Stimulated activated CD8-positive, alpha-beta memory T cell treated with anti-CD3 and anti-CD28 coated beads, Interleukin-4, amount 100 ng/mL, for 48 hours (primary cell): ENCODE measurements at regions not wholly inside any gene's neighbourhood (a gene's known extent, or its start where the extent isn't known, plus 50 kb on each side); places are given as distances from the start of the nearest gene placed in this dataset.
"Not testable (repeated sequence)": the region's sequence is repeated elsewhere in the genome, so short reads cannot be mapped to it uniquely, and the experiment has no call there.

Source experiments
- DNase-seq: peaks from one replicate; pipeline ENCODE4 v3.0.0-alpha.2; 2020

DNA sequence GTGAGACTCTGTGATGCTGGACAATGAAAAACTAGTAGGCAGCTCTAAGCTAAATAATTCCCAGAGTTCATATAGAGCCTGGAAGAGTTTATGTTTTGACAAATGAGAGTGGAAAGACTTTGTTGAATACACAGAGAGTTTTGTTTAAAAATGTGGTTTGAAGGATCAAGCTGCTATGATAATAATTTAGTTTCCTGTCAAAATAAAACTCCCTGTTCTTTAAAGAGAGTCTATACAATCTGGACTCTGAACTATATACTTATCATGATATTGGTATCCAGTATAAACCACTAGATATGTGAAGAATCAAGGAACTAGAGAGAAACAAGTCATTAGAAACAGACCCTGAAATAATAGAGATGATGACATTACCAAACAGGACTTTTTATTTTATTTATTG, 158.6 kb downstream of the C4orf33 start:
- no peak for DNase-seq

DNA sequence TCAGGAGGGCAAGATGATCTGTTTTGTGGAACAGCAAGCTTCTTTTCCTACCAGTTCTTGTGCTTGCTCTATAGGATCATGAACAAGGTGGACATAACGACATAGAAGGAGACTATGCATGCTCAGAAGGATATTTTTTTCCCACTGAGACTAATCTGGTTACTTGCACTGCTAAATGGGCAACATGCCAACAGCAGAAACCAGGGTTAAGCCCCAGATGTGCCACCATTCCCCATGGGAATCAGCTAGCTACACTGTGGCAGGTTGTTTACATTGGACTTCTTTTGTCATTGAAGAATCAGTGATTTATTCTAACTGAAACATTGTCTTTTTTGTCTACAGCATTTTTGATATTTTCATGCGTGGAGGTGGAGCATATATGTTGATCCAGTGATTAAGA, 165.6 kb downstream of the C4orf33 start:
- no peak for DNase-seq

DNA sequence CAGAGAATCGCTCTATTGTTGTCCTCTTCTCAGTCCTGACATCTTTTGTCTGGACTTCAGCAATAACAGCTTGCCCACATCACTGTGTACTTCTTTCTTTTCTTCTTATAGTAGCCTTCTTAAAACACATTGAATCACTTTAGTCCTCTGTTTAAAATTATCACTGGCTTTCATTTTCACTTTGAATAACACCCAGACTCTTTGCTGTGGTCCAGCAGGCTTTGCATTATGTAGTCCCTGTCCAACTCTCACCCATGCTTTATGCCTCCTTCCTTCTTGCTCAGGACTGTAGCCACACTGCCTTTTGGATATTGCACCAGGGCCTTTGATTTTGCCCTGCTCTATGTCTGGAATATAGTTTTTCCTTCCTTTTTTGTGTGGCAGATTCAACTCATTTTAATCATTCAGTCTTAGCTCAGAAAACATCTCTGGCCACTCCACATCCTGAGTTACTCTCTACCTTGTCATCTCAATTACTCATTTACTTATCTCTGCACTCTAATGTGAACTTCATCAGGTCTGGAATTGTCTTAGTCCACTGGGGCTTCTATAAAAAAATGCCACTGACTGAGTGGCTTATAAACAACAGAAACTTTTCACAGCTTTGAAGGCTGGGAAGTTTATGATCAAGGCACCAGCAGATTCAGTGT, 168.2 kb downstream of the C4orf33 start:
- no peak for DNase-seq

DNA sequence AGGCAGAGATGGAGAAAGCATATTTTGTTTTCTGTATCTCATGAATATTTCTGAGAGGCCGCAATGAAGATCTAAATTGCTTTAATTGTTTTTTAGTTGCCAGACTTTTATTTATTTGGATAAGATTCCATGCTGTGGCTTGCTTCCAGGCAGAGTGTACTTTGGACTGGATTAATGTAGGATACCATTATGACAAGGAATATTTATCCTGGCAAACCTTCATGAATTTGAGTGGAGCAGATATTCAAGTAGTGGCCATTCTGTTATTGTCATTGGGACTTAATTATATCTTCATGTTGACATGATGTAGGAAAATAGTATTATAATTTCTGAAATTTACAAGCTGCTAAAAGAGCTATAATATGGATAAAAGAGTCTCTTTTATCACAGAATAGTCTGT, 182.9 kb downstream of the C4orf33 start:
- DNase-seq, result no peak

DNA sequence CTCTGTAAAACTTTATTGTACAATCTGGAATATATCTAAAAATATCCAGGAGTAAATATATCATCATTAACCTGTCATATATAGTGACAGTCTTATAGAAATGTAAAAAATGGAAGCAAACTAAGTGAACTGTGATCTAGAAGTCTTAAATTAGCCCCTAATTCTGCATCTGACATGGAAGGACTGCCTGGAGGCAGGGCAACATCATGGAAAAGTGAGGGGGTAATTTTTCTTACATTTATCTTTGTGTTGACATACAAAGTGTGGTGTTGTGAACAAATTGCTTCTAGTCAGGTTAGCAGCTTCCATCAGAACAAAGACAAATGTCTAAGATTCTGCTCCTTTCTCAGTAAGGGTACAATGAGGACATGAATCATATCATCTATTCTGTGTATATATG, 186.3 kb downstream of the C4orf33 start:
- no peak for DNase-seq

DNA sequence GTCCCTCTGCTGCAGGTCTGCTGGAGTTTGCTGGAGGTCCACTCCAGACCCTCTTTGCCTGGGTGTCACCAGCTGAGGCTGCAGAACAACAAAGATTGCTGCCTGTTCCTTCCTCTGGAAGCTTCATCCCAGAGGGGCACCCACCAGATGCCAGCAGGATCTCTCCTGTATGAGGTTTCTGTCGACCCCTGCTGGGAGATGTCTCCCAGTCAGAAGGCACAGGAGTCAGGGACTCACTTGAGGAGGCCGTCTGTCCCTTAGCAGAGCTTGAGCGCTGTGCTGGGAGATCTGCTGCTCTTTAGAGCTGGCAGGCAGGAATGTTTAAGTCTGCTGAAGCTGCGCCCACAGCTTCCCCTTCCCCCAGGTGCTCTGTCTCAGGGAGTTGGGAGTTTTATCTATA, 196.2 kb downstream of the C4orf33 start:
- DNase-seq, result not testable (repeated sequence)

DNA sequence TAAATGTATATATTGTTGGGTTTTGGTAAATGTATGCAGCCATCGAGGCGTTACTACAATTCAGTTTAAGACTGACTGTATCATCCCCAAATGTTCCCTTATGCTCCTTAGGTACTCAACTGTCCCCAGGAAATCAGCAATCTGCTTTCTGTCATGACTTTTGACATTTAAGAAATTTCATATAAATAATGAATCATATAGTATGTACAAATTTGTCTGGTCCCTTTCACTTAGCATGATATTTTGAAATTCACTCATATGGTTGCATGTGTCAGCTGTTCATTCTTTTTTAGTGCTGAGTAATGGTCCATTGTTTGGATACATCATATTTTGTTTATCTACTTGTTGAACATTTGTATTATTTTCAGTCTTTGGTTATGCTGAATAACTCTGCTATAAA, 218.8 kb downstream of the C4orf33 start:
- no peak for DNase-seq

DNA sequence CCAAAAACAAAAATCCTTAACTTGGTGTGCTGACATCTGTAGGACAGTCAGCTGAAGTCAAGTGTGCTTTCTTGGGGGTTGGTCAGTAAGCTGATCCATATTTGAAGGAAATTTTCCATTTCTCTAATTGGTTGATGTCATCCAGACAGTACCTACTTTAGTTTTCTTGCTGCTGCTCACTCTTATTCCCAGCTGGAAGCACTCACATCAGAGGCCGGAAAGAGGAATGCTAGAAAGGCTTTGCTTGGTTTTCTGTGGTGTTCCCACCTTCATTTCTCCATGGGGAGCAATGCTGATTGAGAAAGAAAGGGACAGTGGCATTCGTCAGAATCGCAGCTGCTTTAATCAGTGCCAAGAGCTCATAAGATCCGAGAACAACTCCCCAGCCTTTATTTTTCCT, 227.0 kb downstream of the C4orf33 start:
- no peak for DNase-seq

DNA sequence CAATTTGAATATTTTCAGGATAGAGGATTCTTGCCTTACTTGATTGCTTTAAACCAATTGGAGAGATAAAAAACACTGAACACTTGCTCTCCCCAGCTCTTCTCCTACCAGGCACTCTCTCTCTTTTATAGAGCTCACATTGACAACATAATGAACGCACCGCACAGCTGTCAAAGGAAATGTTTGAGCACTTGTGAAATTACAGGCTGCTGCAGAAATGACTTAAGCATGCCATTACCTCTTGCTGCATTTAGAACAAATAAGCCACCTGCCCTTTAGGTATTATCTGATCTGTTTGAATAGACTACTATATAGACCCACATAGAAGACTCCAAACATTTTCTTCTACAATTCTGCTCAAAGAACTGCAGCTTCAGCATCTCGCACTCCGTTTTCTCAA, 227.7 kb downstream of the C4orf33 start:
- no peak for DNase-seq

DNA sequence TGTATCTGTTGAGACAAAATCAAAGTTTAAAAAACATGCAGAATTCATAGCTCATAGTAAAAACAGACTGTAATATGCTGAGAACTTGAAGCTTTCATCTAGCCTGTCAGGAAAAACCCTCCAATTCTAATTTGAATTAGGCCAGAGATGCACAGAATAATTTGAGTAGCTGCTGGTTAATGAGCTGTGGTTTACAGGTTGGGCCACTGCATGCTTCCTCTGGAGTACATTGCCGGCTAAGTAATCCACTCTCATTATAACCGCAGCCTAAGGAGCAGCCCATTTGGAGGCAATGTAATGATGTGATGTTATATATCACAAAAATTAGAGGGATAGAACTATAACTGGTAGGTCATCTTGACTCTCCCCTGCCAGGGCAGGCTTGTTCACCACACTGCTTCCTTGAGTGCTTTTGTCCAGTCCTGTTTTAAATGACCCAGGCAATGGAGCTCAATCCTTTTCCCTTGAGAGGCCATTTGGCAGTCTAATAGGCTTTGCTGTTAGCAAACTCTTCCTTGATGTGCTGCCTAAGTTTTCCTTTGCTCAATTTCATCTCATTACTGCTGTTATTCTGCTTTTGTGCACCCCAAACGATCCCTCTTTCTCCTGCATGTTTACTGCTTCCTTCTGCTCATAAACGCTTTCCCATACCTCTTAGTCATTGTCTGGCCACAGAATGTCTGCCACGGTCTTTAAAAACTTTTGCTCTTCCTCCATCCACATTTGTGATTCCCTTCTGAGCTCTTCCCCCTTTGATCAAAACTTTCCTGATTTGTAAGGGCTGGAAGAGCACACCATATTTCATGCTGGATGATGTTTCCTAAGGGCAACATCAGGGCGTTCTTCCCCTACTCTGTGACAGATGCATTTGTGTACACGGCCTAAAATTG, 230.9 kb downstream of the C4orf33 start:
- no peak for DNase-seq

DNA sequence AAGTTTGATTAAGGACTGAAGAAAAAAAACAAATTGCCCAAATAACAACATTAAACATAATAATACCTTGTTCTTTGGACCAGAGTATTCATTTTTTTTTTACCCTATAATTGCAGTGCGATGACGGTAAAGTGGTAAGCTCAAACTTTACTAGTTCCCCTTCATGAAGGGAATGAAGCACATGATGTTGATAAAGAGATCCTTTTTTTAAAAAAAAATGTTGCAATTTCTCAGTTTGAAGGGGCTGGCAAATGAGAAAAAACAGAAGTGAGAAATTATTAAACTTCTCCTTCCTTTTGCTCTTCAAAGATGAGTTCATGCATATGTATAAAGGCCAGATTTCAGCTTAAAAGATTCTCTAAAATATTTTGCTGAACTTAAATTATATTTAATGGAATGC, 231.7 kb downstream of the C4orf33 start:
- no peak for DNase-seq

DNA sequence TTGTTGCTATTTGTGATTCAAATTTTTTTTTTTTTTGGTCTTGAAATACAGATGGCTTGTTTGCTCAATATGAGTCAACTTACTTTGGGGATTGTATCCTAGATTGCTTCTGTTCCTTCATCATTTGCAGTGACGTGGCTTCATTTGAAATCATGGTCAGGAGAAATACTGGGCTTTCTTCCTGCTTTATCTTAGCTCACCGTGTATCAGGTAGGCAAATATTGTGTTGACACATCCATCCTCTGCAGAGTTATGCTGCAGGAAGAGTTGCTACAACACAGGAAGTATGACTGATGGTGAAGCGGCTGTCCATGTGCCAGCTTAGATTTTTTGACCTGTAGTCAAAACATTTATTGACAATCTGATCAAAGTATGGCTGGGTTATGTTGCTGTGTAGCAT, 232.2 kb downstream of the C4orf33 start:
- no peak for DNase-seq

DNA sequence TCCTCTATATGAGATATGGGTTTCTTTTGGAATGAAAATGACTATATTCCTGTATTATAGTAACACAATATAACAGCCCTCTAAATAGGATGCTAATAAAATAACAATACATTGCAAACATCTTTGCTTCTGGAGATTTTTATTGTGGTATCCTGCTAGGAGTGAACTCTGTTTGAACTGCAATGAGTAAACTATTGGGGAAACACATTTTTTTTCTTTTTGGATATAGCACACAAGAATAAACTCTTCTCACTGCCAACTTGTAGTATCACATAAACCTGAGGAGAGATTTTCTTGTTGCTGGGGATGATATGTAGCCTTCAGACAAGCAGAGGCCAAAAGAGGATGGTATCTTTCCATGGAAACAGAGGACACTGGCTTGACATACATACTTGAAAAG, 238.2 kb downstream of the C4orf33 start:
- no peak for DNase-seq

DNA sequence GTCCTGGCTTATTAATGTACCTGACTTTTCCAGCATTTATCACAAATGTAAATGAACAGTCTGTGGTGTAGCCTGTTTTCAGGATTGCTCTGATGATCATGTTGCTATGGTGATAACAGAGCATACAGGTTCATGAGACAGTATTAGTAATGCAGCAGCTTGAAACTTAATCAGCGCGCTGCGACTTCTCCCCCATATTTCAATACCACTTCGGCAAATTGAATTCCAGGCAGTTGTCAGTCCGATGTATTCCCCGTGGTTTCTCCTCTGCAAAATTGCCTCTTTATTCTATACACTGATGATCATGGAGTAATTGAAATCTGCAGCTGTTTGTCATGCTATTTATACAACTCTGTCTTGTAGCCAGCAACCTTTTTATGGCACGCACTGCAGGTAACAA, 239.3 kb downstream of the C4orf33 start:
- DNase-seq, result no peak

DNA sequence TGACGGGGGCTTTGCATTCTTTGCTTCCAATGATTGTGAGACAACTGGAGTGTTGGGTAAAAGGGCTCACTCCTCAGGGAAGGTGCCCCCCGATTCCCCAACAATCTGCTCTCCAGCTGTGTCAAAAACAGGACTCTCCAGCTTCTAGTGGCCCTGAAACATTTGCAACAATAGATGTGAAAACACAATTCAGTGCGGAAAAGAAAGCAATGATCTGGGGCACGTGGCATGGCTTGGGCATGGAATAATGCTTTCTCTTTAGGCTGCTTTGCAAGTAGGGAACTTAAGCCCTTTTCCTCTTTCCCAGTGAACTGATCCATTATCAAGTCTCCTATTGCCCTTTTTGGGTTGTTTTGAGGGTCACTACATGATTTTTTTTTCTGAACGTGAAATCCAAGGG, 239.9 kb downstream of the C4orf33 start:
- DNase-seq, result no peak

DNA sequence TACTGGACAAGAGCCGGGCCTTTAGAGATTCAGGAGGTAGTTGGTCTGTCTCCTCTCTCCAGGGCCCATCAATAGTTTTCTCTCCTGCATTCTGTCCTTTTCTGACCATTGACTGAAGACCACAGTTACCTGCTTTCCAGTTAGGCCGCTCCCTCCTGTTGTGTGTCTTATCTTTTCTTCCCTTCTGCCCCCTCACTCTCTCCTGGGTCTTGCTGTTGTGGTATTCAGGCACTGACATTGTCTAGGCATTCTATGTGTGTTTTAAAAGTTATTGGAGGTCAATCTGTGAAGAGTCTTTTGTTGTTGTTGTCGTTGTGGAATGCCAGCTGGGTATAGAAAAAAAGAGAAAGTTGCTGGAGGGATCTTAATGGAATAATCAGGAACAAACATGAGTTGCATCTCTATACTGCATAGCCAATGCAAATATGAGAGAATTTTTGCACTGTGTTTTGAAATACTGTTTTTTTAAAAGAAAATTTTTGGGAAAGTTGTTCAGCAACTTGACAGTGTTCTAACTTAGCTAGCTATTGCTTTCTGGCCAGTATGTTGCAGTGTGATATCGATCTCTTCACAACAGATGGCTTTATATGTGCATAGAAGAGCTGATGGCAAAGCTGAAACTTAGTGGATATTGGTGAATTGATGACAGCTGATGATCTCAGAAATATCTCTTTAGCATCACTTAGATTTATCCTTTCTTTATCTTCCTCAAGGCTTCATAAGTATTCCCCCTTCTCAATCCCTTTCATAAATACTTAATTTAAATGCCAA, 240.7 kb downstream of the C4orf33 start:
- no peak for DNase-seq

DNA sequence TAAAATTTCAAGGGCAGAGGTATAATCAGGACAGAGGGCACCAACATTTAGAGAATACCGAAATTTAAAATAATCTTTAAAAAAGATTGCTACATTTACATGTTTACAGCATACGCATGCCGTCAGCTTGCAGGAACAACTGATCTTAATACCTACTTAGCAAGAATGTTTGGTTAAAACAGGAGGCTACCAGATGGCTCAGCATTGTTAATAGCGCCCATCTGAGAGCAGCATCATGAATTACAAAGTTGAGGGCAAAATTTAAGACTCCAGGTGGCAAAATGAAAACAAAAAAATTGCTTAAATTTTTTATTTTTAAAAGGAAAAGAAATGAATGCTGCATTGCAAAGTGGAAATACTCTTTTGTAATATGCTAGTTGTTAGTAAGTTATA, 241.3 kb downstream of the C4orf33 start:
- no peak for DNase-seq

DNA sequence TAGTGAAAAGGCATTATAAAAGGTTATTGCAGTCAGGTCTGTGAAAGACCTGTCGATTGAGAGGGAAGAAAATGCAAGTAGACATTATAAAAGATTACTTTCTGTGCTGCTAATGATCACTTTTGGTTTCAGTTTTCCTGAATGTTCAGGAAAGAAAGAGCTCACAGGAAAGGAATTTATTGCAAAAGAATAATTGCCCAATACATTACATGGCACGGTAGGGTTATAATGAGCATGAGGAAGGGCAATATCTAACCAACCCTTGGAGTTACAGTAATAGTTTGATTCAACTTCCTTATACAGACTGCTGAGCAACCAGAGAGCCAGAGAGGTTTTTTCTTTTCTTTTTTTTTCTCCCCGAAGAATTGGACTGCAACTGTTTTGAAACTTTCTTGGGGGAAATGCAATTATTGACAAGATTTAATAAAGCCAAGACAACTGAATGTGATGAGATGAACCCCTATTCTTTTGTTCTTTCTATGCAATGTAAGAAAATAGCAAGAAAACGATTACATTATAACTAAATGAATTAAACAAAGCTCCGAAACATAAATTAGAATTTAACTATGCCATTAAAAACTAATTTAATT, 247.0 kb downstream of the C4orf33 start:
- DNase-seq, result no peak

DNA sequence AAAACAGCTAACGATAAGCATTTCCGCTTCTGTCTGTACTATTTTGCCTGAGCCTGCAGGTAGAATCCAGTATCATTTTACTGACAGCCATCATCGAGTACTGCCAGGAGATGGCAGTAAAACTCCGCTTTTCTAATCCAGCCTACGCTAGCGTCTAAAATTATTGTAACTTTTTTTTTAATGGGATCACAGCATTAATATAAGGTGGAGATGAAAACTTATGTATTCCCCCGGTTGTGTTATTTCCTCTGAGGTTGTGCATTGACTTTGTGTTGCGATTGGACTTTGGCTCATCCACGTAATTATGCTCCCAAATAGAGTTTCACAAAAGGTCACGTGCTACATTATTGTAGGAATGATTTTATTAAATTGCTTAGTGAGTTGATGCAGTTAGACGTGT, 248.1 kb downstream of the C4orf33 start:
- DNase-seq, result no peak

DNA sequence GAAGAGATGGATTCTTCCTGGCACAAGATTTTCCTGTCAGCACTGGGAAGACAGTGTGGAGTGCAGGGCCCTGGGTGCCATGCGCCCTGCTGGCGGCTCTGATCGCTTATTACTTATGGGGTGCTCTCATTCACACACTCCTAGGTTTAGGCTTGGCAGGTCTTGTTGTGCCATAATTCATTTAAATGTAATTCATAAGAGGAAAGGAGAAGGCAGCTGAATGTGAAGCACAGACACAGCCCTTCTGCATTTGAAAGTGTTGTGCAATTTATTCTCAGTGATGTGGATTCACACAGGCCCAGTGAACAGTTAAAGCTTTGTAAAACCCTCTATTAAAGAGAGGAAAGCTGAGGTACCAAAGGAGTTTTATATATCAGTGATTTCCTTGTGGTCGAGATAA, 249.7 kb downstream of the C4orf33 start:
- no peak for DNase-seq

DNA sequence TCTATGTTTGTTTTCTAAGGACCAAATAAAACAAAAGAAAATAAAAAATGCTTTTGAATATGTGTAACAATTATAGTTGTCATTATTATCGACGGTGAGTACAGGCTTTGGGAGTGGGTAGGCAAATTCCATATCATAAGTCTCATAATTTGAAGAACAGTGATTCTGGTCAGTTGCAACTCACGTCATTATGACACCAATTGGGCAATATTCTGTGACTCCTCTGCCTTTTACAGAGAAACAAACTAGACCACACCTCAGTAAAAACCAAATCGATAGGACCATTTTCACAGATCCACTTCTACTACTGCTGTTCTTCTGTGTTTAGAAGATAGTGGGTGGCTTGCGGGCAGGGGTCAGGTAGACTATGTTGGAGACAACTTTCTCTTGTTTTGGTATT, 250.1 kb downstream of the C4orf33 start:
- DNase-seq, result no peak

DNA sequence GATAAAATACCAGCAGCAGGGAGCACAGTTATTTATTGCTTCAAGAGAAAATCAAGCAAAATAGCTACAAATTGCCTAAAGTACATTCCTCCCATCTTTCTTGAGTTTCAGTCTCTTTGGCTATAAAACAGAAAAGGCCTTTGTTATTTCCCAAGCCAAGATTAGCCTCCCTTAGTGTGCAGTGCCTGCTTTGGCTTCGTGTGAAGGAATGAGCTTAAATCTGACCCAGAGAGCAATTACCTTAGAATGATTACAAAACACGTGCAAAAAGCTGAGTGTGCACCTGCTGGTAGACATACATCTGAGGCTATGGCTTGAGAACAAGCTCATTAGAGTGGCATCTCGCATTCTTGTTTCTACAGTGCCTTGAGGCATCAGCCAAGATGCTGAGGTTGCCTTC, 250.8 kb downstream of the C4orf33 start:
- no peak for DNase-seq
